HAP-1 (cell line): ENCODE measurements at regions not wholly inside any gene's neighbourhood (a gene's known extent, or its start where the extent isn't known, plus 50 kb on each side); places are given as distances from the start of the nearest gene placed in this dataset.
A peak's percentile ranks its signal among the peaks of the same experiment; 100 is the strongest.

Experiments used
- DNase-seq, 2 experiments: peaks; one replicate each; pipeline ENCODE4 v3.0.0-alpha.2; 2016 to 2020; ENCODE audit warnings: low spot score in 2 of 2
- H3K27me3 ChIP-seq: fragments of 250-450 bp; sonication (Bioruptor Pico); 2 replicates; pipeline ENCODE4 v1.5.1; 2020; ENCODE audit warnings: low read depth, mild to moderate bottlenecking, moderate library complexity
- H3K36me3 ChIP-seq: fragments of 250-450 bp; sonication (Bioruptor Pico); replicated peaks from 2 replicates; pipeline ENCODE4 v1.5.1; 2020; ENCODE audit warnings: mild to moderate bottlenecking
- H3K4me1 ChIP-seq: fragments of 250-450 bp; sonication (Bioruptor Pico); 2 replicates; pipeline ENCODE4 v1.5.1; 2020; ENCODE audit warnings: mild to moderate bottlenecking
- H3K4me3 ChIP-seq: fragments of 250-450 bp; sonication (Bioruptor Pico); 2 replicates; pipeline ENCODE4 v1.5.1; 2020; ENCODE audit warnings: mild to moderate bottlenecking, moderate library complexity
- H3K9me3 ChIP-seq: fragments of 250-450 bp; sonication (Bioruptor Pico); 2 replicates; pipeline ENCODE4 v1.5.1; 2020; ENCODE audit warnings: mild to moderate bottlenecking, moderate library complexity
- in situ Hi-C: fragments of 300-500 bp; cut with MboI; formaldehyde crosslinking; loops from 3 replicates; pipeline ENCODE4 v1.14.3; 2020; ENCODE audit warnings: low sequenced_read_pairs, inconsistent platforms, mixed read lengths

DNA sequence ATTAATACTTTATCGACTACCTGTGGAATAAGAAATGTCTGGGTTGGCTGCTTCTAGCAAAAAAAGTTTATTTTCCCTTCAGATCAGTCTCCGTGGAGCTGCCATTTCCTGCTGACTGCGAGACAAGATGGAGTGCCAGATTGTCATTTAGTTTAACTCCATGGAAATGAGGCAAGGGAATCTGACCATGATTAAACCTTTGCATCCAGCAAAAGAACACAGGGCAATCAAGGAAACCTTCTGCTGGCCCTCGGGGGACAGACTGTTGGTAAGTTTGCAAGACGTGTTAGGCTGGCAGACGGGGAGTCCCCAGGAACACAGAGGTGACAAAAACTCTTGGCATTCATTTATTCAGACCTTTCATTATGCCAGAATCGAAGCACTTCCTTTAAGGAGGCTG lies 52.2 kb upstream of the SPACA1 start:
- Histone ChIP-seq H3K27me3 (no peaks in the 10 kb centered on the region), H3K36me3 (no peaks in the 10 kb centered on the region), H3K4me3 (no peak overlapping the region), H3K4me1 (peaks cover 32% of the 10 kb centered on the region), H3K9me3 (no peaks in the 10 kb centered on the region)
- DNase-seq: no peak
- in situ Hi-C loops: no loop called here

DNA sequence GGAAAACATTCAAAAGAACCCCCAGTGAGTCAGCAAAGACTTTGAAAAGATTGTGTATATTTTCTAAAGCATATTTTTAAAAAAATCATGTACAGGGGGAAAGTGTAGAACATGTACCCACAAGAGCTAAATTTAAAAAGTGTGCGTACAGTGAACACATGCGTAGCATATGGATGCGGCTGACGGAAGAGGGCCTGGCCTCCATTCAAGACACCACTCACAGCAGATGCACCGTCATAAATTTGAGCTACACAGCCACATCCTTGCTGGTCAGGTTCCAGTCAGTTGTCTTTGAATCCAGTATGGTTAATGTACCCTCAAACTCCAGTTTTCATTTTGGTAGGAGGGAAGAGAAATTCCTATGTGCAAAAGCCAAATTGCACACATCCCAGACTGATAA lies 54.3 kb upstream of the SPACA1 start:
- no peak overlapping the region for H3K4me3 ChIP-seq
- H3K27me3 ChIP-seq: no peaks in the 10 kb centered on the region
- in situ Hi-C loops: no loop called here
- no peak for DNase-seq
- H3K9me3 ChIP-seq: no peaks in the 10 kb centered on the region
- no peaks in the 10 kb centered on the region for H3K36me3 ChIP-seq
- H3K4me1 ChIP-seq: peaks cover 40% of the 10 kb centered on the region

DNA sequence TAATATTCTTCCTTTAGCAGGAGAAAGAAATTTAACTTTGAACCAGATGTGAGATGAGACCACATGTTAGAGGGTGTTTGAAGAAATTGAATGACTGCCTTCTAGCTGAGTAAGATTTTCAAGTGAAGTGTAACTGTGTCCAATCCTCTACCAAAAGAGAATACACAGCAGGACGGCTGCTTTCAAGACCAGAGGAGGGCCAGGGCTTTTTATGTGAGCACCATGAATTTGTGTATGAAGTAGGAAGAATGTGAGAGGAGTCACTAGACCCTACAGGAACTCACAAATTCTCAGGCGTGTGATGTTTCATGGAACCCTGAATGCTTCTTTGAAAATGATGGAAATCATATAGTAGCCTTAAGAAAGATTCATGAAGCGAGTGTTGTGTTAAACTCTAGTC lies 56.8 kb upstream of the SPACA1 start:
- no peak for DNase-seq
- H3K27me3 ChIP-seq: no peaks in the 10 kb centered on the region
- no peaks in the 10 kb centered on the region for H3K36me3 ChIP-seq
- no peaks in the 10 kb centered on the region for H3K9me3 ChIP-seq
- in situ Hi-C loops: no loop called here
- H3K4me3 ChIP-seq: no peak overlapping the region
- H3K4me1 ChIP-seq: peaks cover 33% of the 10 kb centered on the region

DNA sequence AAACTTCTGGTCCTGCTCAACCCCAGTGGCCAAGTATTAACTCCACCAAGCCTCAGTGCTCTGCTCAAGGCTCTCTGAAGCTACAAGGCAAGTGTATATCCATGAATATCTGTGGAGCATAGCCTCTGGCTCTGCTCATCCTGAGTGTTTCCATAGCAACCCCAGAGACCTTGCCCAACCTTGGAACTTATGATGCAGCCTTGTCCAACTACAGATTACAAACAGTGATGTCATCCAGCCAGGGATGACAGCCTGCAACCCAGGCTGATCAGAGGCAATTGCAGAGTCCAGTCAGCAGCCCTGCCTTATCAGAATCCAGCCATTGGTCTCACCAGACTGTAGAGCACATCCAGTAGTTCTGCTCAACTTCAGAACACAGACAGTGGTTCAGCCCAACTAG lies 65.5 kb upstream of the SPACA1 start:
- in situ Hi-C loops: no loop called here
- no peaks in the 10 kb centered on the region for H3K9me3 ChIP-seq
- no peaks in the 10 kb centered on the region for H3K27me3 ChIP-seq
- DNase-seq: no peak
- no peaks in the 10 kb centered on the region for H3K4me1 ChIP-seq
- H3K36me3 ChIP-seq: no peaks in the 10 kb centered on the region
- no peak overlapping the region for H3K4me3 ChIP-seq

DNA sequence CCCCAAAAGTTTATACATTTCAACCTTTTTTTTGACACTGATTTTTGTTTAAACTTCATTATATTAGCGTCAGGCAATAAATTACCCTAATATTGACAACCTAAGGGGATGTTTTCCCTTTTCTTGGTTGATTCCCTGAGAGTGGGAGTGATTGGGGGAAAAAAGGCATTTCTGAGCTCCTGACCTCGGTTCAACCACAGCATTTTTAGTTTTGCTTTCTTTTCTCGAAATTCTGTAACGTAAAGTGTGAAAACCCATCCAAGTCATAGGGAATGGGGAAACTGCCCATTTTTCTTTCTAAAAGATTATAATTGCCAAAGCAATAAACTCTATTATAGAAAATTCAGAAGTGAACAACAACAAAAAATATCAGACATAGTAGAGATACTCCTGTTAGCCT lies 67.9 kb upstream of the SPACA1 start:
- H3K27me3 ChIP-seq: no peaks in the 10 kb centered on the region
- in situ Hi-C loops: no loop called here

DNA sequence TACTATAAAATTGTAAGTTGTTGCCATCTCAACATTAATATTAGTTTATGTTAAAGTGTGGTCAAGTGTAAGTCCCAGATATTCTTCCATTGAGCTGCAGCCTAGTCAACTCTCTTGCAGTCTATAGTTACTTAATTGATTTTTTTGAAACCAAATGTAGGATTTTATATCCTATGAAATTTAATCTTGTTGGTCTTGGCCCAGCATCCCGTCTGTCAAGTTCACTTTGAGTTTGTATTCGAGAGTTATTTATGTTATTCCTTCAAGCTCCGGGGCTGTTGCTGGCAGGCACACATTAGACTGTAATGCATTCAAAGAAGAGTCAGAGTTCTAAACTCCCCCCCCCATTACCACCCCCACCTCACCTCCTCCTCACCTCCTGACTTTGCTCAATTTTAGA lies 71.0 kb upstream of the SPACA1 start:
- Histone ChIP-seq H3K27me3 (no peaks in the 10 kb centered on the region), H3K36me3 (no peaks in the 10 kb centered on the region), H3K4me1 (peaks cover 8% of the 10 kb centered on the region), H3K9me3 (no peaks in the 10 kb centered on the region), H3K4me3 (no peak overlapping the region)
- in situ Hi-C loops: no loop called here
- no peak for DNase-seq

More for the DNA sequence above, 67.9 kb upstream of the SPACA1 start:
- H3K9me3 ChIP-seq: no peaks in the 10 kb centered on the region
- H3K4me1 ChIP-seq: no peaks in the 10 kb centered on the region
- H3K4me3 ChIP-seq: no peak overlapping the region
- DNase-seq: no peak
- H3K36me3 ChIP-seq: no peaks in the 10 kb centered on the region

DNA sequence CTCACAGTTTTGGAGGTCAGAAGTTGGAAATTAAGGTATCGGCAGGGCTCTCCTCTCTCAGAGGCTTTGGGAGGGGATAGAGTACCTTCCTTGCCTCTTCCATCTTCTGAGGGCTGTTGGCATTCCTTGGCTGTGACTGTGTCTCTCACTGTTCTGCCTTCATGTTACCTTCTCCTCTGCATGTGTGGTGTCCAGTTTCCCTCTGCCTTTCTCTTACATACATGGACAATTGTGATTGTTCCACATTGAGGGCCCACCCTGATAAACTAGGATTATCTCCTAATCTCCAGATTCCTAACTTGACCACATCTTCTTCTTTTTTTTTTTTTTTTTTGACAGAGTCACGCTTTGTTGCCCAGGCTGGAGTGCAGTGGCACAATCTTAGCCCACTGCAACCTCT lies 72.1 kb upstream of the SPACA1 start:
- H3K27me3 ChIP-seq: no peaks in the 10 kb centered on the region
- in situ Hi-C loops: no loop called here
- no peaks in the 10 kb centered on the region for H3K9me3 ChIP-seq
- DNase-seq: no peak
- H3K4me1 ChIP-seq: peaks cover 15% of the 10 kb centered on the region
- no peak overlapping the region for H3K4me3 ChIP-seq
- no peaks in the 10 kb centered on the region for H3K36me3 ChIP-seq

DNA sequence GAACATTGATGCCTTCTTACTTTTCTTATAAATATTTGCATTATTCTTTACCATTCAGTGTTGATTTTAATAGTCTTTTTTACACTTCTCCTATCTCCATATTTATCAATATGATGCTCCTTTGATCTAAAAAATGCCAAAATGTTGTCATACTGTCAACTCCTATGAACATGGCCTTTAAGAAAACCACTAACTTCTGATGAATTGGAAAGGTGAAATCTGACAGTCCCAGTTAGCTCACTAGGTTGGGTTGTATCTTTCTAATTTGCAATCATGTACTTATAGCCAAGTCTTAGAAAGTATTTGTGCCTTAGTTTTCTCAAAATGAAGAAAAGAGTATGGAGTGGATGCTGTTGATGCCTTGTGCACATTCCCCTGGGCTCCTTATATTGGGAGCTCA lies 75.4 kb upstream of the SPACA1 start:
- in situ Hi-C loops: no loop called here
- no peaks in the 10 kb centered on the region for H3K36me3 ChIP-seq
- H3K4me1 ChIP-seq: peaks cover 36% of the 10 kb centered on the region
- H3K9me3 ChIP-seq: no peaks in the 10 kb centered on the region
- no peaks in the 10 kb centered on the region for H3K27me3 ChIP-seq
- DNase-seq: no peak
- H3K4me3 ChIP-seq: no peak overlapping the region

DNA sequence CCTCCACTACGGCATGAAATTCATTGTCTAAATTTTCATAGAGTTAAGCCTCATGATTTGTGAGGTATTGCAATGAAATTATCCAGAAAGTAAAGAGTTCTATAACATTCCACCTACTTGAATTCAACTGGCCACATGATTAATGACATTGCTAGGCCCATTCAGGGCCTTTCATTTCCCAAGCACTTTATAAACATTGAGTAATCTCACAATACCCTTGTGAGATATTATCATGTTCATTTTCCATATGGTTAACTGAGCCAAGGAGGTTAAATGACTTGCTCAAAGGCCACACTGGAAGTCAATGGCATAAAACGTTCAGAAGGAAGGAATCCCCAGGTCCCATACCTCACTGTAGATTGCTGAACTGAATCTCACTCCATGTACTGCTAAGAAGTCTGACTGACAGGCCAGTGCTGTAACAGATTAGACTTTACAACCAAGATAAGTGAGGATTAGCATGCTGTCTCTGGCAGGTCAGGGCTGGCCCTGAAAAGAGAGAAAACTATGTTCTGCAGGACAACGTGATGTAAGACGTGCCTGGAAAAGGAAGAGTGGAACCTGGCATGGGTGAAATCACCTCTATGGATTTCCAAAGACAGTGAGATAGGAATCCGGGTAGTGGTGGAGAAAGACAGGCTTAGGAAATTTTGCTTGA lies 75.9 kb upstream of the SPACA1 start:
- in situ Hi-C loops: no loop called here
- Histone ChIP-seq H3K4me3 (no peak overlapping the region), H3K9me3 (no peaks in the 10 kb centered on the region), H3K27me3 (no peaks in the 10 kb centered on the region), H3K36me3 (no peaks in the 10 kb centered on the region), H3K4me1 (peaks cover 36% of the 10 kb centered on the region)
- DNase-seq: peak; percentile 33 to 85

DNA sequence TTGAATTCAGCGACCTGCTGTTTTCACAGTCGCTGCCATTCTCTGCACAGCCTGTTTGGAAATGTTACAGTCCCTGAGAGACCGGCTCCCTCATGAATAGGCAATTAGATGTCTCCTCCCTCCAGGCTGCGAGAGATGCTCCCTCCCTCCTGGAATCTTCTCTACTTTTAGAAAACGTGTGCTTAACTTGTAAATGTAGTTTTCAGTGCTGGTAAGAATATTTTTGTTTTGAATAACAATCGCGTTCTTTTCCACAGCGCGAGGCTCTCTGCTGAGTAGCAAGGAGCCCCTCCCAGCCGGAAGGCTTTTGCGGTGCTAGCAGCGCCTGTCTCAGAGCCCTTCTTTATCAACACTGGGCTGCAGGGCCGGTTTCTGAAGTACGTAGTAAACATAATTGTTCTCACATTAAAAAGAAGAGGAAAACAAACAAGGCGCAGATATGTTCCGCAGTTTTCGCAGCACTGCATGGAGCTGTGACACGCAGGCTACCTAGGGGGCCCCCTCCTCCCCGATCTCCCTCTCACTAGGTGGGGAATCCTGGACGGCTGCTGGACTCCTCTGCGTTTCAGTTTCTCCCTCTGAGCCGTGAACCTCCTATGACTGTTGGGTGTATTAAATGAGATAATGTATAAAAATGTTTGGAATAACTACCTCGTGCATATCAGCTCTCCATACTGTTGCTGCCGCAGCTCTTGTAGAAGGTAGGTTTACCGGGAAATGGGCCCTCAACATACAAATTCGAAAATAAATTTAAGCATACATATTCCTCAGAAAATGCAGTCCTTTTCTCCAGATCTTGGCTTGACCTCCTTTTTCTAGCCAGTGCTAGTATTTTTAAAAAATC lies 79.0 kb upstream of the SPACA1 start:
- in situ Hi-C loops: no loop called here
- no peaks in the 10 kb centered on the region for H3K36me3 ChIP-seq
- peak; percentile 83 to 89 for DNase-seq
- no peaks in the 10 kb centered on the region for H3K27me3 ChIP-seq
- no peaks in the 10 kb centered on the region for H3K9me3 ChIP-seq
- H3K4me1 ChIP-seq: peaks cover 36% of the 10 kb centered on the region
- peak overlapping the region; percentile 17 for H3K4me3 ChIP-seq

DNA sequence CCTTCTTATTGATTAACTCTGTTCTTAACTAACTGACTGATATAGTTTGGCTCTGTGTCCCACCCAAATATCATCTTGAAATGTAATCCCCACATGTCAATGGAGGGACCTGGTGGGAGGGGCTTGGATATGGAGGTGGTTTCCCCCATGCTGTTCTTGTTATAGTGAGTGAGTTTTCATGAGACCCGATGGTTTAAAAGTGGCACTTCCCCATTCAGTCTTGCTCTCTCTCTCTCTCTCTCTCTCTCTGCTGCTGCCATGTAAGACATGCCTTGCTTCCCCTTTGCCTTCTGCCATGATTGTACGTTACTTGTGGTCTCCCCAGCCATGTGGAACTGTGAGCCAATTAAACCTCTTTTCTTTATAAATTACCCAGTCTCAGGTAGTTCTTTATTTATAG lies 81.8 kb upstream of the SPACA1 start:
- peaks cover 24% of the 10 kb centered on the region for H3K4me1 ChIP-seq
- DNase-seq: no peak
- no peaks in the 10 kb centered on the region for H3K27me3 ChIP-seq
- in situ Hi-C loops: no loop called here
- no peak overlapping the region for H3K4me3 ChIP-seq
- no peaks in the 10 kb centered on the region for H3K9me3 ChIP-seq
- H3K36me3 ChIP-seq: no peaks in the 10 kb centered on the region

DNA sequence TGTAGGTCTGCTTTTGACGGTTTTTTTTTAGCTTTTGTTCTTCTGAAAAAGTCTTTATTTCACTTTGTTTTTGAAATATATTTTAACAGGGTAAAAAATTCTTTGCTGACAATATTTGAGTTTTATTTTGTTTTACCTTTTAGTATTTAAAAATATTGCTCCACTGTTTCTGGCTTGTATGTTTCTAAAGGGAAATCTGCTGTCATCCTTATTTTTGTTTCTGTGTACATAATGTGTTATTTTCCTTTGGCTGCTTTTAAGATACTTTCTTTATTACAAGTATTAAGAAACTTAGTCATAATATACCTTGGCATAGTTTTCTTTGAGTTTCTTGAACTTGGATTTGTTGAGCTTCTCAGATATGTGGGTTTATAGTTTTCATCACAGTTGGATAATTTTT lies 88.6 kb upstream of the SPACA1 start:
- no peak for DNase-seq

DNA sequence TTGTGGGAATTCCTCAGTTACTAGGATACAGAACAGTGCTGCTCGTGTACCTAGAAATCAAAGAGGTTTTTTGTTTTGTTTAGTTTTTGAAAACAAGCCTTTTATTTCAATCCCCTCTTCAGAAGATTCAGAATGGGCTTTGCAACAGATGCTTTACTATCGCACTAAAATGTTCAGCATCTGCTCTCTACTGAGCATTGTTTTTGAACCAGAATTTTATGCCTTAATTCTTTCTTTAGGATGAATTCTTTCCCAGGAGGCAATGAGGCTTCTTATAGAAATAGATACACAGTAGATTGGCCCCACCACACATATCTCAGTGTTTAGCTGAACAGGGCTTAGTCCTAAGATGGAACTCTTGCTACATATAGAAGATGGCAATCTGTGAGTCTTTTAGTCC lies 95.9 kb upstream of the SPACA1 start:
- Histone ChIP-seq H3K36me3 (no peaks in the 10 kb centered on the region), H3K4me1 (no peaks in the 10 kb centered on the region), H3K27me3 (no peaks in the 10 kb centered on the region), H3K9me3 (no peaks in the 10 kb centered on the region), H3K4me3 (no peak overlapping the region)
- in situ Hi-C loops: no loop called here
- DNase-seq: no peak

More for the DNA sequence above, 88.6 kb upstream of the SPACA1 start:
- Histone ChIP-seq H3K4me1 (no peaks in the 10 kb centered on the region), H3K4me3 (no peak overlapping the region), H3K27me3 (no peaks in the 10 kb centered on the region), H3K36me3 (no peaks in the 10 kb centered on the region), H3K9me3 (no peaks in the 10 kb centered on the region)
- in situ Hi-C loops: no loop called here

DNA sequence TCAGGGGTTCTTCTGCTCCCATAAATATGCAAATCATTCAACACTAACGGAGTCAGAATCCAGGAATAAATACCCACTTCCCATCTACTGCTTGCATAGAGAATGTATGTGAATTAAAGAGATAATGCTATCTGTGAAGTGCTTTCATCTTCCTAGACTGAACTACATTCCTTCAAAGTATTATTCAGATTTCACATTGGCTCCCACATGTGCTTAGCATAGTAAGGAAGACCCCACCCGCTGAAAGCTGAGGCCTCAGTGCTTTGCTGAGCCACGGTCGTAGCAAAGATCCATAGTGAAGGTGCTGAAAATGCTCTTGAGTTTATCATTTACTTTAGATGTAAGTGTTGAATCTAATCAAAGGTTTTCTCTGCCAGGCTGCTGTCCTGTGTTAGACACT lies 97.0 kb upstream of the SPACA1 start:
- H3K36me3 ChIP-seq: no peaks in the 10 kb centered on the region
- H3K27me3 ChIP-seq: no peaks in the 10 kb centered on the region
- H3K4me1 ChIP-seq: no peaks in the 10 kb centered on the region
- no peak overlapping the region for H3K4me3 ChIP-seq
- DNase-seq: no peak
- no peaks in the 10 kb centered on the region for H3K9me3 ChIP-seq
- in situ Hi-C loops: no loop called here
